ENCODE measurements at regions not wholly inside any gene's neighbourhood (a gene's known extent, or its start where the extent isn't known, plus 50 kb on each side); places are given as distances from the start of the nearest gene placed in this dataset.
A peak's percentile ranks its signal among the peaks of the same experiment; 100 is the strongest.

DNA sequence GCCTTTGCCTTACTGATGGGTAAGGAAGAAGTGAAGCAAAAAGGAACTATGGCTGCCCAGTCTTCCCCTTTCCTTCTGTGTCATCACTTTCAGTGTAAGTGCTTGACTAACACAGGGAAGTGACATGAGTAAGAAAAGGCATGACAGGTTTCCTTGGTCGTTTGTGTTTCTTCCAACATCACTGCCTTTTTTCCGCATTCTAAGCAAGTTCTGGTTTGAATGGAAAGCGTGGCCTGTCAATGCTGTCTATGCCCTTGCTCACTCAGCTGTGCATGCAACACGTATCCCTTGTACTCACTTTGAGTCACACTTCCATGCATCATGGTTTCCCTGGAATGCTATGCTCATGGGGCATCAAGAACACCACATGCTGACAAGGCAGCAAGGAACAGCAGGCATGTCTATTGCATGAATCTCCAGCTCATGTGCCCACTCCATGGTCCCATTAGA, 111.8 kb downstream of the OAT start:
- no peak for DNase-seq (ENCODE audit: low spot score)
- in situ Hi-C loops (cut with HindIII; ENCODE audit: low sequenced_read_pairs) = no loop called here

DNA sequence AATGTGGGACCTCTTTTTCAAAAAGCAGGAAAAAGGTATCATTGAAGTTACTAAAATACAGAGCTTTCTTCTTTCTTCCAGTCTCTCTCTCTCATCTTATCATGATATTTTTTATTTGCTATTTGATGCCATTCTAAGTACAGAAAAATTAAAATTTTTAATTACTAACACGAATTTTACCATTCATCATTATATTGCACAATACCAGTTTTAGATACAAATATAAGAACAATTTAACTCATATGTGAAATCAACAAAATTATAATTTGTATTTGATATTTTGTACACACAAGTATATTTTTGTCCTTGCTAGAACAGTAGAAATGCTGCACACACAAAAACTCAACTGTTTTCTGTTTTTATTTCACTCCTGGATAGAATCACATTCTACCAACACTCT, 112.2 kb downstream of the OAT start:
- in situ Hi-C loops (cut with HindIII; ENCODE audit: low sequenced_read_pairs) = no loop called here
- DNase-seq (ENCODE audit: low spot score) = no peak

GRCh38 chr10:124305984-124306383, 112.7 kb downstream of the OAT start:
- in situ Hi-C loops (cut with HindIII; ENCODE audit: low sequenced_read_pairs) = no loop called here

GRCh38 chr10:124305131-124305530, 113.6 kb downstream of the OAT start:
- in situ Hi-C loops (cut with HindIII; ENCODE audit: low sequenced_read_pairs) = no loop called here

More at GRCh38 chr10:124305984-124306383, 112.7 kb downstream of the OAT start:
- no peak for DNase-seq (ENCODE audit: low spot score)

GRCh38 chr10:124303662-124304418, 114.9 kb downstream of the OAT start:
- DNase-seq (ENCODE audit: low spot score) = no peak
- in situ Hi-C loops (cut with HindIII; ENCODE audit: low sequenced_read_pairs) = no loop called here

More at GRCh38 chr10:124305131-124305530, 113.6 kb downstream of the OAT start:
- no peak for DNase-seq (ENCODE audit: low spot score)

DNA sequence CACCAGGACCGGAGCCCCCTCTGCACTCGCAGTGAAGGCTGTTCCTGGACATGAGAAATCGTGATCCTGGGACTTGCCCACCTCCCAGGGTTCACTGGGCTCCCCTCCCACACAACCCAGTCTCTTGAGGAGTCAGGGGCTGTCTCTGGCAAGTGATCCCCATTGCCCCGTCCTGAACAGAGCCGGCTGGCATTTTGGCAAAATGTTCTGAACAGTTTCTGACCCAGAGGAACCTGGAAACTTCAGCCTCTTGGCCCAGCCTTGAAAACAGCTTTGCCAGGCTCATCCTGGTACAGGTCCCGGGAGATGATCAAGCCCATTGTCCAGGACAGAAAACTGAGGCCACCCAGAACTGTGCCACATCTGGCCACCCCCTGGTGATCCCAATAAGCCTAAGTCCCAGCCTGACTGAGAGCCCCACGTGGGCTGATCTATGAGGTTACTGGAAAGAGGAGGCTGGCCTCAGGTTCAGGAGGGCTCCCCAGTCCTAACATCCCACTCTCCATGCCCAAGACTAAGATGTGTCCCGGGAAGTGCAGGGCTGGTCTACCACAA, 115.7 kb downstream of the OAT start:
- in situ Hi-C loops (cut with HindIII; ENCODE audit: low sequenced_read_pairs) = no loop called here
- no peak for DNase-seq (ENCODE audit: low spot score)

DNA sequence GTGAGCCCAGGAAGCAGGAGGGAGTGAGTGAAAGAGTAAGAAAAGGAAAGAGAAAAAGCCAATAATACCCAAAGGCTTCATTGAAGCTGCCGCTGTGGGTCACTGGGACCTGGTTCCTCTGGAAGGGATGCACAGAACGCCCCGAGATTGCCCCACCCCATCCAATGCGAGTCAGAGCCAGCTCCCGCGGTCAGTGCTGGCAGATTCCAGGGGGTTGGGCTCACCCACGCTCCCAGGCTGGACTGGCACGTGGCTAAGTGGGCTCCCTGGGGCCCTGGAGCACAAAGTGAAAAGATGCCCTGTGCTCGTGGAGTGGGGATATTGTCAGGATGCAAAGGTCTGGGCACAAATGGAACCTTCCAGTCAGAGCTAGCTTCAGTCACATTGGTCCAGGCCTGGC, 117.0 kb downstream of the OAT start:
- no peak for DNase-seq (ENCODE audit: low spot score)
- in situ Hi-C loops (cut with HindIII; ENCODE audit: low sequenced_read_pairs) = no loop called here

DNA sequence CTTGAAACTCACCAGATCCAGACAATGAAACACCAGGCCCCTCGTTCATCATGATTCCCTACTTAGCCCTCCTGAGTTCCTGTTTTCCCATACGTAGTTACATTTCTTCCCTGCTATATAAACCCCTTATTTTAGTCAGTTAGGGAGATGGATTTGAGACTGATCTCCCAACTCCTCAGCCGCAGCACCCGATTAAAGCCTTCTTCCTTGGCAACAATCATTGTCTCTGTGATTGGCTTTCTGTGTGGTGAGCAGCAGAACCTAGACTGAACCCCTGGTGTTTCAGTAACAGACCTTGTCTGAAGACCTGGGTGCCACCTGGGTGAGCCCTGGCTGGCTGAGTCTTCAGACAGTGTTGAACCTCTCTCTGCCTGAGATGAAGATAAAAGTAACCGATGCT, 118.0 kb downstream of the OAT start:
- in situ Hi-C loops (cut with HindIII; ENCODE audit: low sequenced_read_pairs) = no loop called here

DNA sequence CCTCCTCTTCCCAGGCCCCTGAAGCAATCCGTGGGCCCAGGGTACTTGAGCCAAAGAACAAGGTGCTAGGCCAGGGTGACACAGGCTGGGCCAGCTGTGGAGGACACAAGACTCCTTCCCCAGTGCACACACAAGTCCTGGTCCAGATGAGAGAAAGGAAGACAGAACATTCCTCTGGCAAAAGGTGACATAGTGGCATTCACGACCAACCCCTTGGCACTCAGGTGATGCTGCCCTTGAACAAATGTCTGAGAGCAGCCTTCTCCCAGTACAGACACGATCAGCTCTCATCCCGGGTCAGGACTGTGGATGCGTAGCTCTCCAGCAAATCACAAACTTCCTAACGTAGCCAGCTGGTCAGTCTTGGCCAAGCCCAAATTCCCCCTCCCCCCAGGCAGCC, 118.5 kb downstream of the OAT start:
- no peak for DNase-seq (ENCODE audit: low spot score)
- in situ Hi-C loops (cut with HindIII; ENCODE audit: low sequenced_read_pairs) = no loop called here

More for the DNA sequence above, 118.0 kb downstream of the OAT start:
- DNase-seq (ENCODE audit: low spot score) = no peak

DNA sequence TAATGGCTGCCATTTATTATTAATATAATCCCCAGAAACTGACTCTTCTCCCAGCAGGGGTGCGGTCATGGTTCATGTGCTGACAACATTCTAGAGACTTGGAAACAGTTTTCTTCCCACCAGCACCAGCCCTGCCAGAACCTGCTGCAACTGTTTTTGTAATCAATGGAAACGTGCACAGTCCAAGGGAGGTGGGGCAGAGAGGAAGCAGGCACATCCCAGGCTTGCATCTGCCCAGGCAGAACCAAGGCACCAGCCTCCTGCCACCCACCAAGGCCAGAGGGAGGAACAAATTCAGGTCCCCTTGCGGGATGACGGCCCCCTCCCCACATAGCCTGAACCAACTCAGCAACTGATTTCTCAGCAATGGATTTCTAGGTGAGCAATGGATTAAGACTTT, 119.0 kb downstream of the OAT start:
- in situ Hi-C loops (cut with HindIII; ENCODE audit: low sequenced_read_pairs) = no loop called here
- no peak for DNase-seq (ENCODE audit: low spot score)

- in situ Hi-C loops (cut with HindIII; ENCODE audit: low sequenced_read_pairs) = no loop called here
- no peak for DNase-seq (ENCODE audit: low spot score)
These were observed 119.8 kb downstream of the OAT start for GRCh38 chr10:124298891-124299290.

DNA sequence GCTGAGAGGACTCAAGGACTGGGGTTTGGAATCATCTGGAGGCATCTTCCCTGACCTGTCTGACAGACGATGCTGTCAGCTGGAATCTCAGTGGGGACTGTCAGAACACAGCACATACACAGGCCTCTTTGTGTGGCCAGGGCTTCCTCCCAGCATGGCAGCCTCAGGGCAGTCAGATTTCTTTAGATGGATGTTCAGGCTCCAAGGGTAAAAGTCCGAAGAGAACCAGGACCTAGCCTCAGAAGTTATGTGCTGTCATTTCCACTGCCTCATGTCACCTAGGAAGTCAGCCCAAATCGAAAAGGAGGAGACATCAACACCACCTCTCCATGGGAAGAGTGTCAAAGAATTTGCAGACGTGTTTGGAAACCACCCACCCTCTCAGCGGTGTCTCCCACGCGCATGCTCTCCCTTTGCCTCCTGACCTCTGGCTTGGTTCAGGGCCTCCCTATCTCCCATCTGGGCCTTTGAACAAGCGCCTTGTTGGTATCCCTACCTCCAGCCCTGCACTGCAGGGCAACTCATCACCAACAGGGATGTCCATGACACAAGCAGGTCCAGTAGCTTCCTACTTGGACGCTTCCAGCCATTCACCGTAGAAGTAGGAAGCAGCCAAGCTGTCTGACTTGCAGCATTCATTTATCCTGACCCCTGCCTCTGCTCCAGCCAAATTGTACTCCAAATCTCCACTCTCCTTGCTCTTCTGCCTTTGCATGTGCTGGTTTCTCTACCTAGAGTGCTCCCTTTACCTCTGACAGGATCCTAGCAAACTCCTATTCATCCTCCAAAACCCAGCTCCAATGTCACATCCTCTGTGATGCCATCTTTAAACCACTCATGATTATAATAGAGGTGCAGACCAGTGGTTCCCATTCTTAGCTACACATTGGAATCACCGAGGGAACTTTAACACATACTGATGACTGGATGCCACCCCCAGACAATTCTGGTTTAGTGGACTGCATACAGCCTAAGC, 121.6 kb downstream of the OAT start:
- DNase-seq (ENCODE audit: low spot score) = no peak
- in situ Hi-C loops (cut with HindIII; ENCODE audit: low sequenced_read_pairs) = no loop called here

DNA sequence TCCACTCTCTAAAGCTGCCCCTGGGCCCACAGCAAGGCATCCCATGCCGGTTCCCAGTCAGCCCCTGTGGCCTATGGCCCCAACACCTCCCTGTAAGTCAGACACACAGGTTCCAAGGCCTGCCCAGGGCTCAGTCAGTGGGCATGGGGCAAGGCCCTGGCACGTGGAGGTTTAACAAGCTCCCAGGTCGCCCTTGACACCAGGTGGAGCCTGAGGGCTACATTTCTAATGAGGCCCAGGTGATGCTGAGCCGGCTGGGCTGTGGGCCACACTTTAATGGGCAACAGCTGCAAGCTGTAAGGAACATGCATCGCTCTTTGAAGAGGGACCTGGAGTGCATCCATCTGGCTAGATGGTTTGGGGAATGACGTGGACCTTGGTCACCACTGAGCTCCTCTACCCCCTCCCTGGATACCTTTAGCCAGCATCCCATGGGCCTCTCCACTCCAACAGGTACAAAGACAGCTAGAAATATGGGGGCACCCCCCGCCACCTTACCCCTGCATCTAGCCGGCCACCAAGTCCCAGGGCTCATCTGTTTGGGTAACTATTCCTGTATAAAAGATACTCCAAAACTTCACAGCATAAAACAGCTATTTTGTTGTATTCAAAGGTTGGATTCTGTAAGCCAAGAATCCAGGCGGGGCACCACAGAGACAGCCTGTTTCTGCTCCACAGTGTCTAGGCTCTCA, 122.5 kb downstream of the OAT start:
- peak; percentile 68 for DNase-seq (ENCODE audit: low spot score)
- in situ Hi-C loops (cut with HindIII; ENCODE audit: low sequenced_read_pairs) = no loop called here

- in situ Hi-C loops (cut with HindIII; ENCODE audit: low sequenced_read_pairs) = no loop called here
- DNase-seq (ENCODE audit: low spot score) = peak; percentile 95
These were observed 123.6 kb downstream of the OAT start for GRCh38 chr10:124294811-124295770.

DNA sequence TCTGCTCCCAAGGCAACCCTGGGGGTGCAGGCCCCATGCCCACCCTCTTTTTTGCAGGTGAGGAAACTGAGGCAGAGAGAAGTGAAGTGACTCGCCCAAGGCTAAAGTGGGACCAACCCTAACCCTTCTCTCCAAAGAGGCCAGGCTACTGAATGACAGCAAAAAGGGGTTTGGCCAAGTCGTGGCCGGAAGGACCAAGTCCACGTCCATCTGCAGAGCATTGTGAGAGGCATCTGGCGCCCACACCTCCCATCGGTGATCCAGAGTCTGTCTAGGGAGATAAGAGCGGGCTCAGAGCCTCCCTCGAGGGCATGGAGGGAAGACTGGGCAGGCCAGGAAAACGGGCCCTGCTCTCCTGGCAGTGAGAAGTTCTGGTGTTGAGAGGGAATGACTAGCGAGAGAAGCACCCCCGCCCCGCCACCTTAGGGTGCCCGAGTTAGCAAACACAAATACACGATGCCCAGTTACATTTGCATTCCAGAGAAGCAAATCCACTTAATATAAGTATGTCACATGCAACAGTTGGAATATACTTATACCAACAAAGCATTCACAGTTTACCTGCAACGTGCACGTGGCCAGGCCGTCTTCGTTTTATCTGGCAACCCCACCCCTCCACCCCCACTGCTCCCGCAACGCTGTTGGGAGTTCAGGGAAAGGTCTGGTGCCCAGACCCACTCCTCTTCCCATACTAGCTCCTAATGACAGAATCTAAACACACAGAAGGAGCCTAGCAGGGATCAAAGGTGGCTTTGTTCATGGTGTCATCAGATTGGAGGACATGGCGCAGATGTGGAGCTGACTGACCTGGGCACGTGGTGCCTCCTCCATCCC, 124.9 kb downstream of the OAT start:
- DNase-seq (ENCODE audit: low spot score) = no peak
- in situ Hi-C loops (cut with HindIII; ENCODE audit: low sequenced_read_pairs) = no loop called here

- in situ Hi-C loops (cut with HindIII; ENCODE audit: low sequenced_read_pairs) = no loop called here
- DNase-seq (ENCODE audit: low spot score) = peak; percentile 42
These were observed 125.7 kb downstream of the OAT start for GRCh38 chr10:124292911-124293615.

Data from G401 (cell line).